ENCODE measurements at regions not wholly inside any gene's neighbourhood (a gene's known extent, or its start where the extent isn't known, plus 50 kb on each side); places are given as distances from the start of the nearest gene placed in this dataset.
A peak's percentile ranks its signal among the peaks of the same experiment; 100 is the strongest.

DNA sequence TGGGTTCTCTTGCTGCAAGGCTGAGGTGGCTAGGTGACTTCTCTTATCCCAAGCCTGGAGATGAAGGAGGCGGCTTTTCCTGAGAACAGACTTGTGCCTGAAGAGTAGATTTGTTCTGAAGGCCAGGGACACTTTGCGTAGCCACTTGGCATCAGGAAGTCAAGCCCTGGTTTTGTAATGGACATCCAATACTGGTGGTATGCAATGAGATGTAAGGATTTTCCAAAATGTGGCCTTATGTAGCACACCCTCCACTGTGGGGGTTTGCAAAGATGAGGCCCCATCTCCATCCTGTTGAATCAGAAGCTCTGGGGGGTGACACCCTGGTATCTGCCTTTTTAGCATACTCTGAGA lies 124.5 kb upstream of the IPO9 start:
- H3K9me3 Mint-ChIP-seq = peaks cover 0 to 4% of the 10 kb centered on the region in 2 donors
- no peaks in the 10 kb centered on the region for H3K36me3 Mint-ChIP-seq
- DNase-seq (ENCODE audit: low spot score in 2 of 2) (no peak), ATAC-seq (no peak)
- H3K27ac Mint-ChIP-seq = no peak overlapping the region

DNA sequence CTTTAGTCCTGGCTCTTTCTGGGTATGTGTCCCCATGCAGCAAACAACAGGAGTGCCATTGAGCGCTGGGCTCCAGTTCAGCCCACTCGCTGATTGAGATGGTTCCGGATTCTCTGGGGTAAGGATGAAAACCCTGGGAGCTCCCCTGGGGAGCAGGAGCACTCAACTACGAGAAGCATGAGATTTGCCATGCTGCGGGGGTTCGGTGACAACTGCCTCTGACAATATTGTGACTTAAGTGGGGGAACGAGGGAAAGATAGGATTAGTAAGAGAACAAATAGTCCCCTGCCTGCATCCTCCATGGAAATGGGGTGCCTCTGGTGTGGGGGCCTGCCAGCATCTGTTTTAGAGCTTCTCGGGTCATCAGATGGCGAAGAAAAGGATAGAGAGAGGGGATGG lies 123.6 kb upstream of the IPO9 start:
- ATAC-seq (no peak), DNase-seq (ENCODE audit: low spot score in 2 of 2) (no peak)
- H3K27ac Mint-ChIP-seq = no peak overlapping the region
- H3K36me3 Mint-ChIP-seq = no peaks in the 10 kb centered on the region
- H3K9me3 Mint-ChIP-seq = peaks cover 0 to 4% of the 10 kb centered on the region in 2 donors

DNA sequence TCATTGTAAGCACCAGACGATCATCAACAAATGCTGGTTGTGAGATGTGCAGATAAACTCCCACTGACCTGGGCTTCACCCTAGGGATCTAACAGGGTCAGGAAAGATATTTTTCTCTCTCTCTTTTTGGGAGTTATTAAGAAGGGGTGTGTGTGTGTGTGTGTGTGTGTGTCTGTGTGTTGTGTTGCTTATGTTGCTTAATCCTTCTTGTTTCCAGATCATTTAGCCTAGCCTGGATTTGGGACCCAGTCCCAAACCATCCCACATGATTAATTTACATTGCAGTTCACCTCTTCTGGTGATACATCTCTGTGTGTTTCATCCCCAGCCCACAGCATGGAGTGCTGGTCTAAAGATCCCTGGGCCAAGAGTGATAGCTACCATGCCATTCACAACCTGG lies 122.8 kb upstream of the IPO9 start:
- H3K9me3 Mint-ChIP-seq = peaks cover 0 to 4% of the 10 kb centered on the region in 2 donors
- no peaks in the 10 kb centered on the region for H3K36me3 Mint-ChIP-seq

DNA sequence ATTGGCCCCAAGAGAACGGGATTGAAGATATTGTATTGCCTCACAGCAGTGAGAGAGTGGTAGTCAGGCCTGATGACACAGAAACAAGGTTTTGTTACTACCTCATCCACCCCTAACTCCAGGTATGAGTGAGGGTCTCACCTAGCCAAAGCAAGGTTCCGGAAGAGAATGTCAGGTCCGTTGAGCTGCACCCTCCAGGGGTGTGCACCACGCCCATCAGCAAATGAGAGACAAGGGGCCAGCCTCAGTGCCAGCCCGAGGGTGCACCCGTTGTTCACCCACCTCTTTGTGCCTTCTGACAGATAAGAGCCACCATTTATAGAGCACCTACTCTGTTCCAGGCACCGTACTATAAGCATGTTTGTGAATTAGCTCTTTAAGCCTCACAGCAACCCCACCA lies 121.9 kb upstream of the IPO9 start:
- H3K27ac Mint-ChIP-seq = no peak overlapping the region

More for the DNA sequence above, 122.8 kb upstream of the IPO9 start:
- DNase-seq (ENCODE audit: low spot score in 2 of 2) (no peak), ATAC-seq (no peak)
- H3K27ac Mint-ChIP-seq = no peak overlapping the region

DNA sequence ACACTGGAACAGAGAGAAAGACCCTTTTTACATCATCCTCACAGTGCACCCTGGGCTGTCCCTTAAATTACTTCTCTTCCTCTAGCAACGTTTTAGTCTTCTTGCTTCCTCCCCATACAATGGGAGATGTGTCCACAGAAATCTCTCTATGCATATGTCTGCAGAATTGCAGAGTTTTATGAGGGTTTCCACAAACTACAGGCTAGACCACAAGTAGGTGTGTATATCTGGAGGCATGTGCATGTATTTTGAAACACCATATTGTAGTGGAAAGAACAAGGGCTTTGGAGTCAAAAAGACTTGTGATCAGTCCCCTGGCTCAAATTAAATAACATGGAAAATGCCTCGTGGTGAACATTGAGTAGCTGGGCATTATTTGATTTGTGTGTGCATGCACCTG lies 121.3 kb upstream of the IPO9 start:
- Mint-ChIP-seq H3K27ac (no peak overlapping the region), H3K36me3 (no peaks in the 10 kb centered on the region), H3K9me3 (no peaks in the 10 kb centered on the region)
- ATAC-seq (no peak), DNase-seq (ENCODE audit: low spot score in 2 of 2) (no peak)

More for the DNA sequence above, 121.9 kb upstream of the IPO9 start:
- no peak for ATAC-seq
- H3K9me3 Mint-ChIP-seq = peaks cover 0 to under 1% of the 10 kb centered on the region in 2 donors
- H3K36me3 Mint-ChIP-seq = no peaks in the 10 kb centered on the region
- no peak for DNase-seq (ENCODE audit: low spot score in 2 of 2)

DNA sequence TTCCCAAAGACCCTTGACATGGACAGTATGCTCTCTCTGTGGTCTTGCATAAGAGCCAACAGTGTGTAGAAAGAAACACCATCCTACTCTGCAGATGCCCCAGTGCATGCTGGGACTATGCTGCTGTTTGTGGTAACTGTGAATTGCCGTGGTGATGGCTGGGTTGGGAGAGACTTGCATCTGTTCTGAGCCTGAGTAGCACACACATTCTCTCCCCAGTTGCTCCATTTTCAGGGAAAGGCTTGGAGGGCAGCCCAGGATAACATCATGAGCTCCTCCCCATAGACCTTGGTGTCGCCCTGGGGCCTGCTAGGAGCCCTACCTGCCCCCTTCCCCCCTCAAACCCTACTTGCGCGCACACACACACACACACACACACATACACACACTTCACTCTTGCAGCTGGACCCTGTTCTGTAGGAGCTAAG lies 120.9 kb upstream of the IPO9 start:
- Mint-ChIP-seq H3K27ac (no peak overlapping the region), H3K36me3 (no peaks in the 10 kb centered on the region), H3K9me3 (no peaks in the 10 kb centered on the region)
- ATAC-seq (no peak), DNase-seq (ENCODE audit: low spot score in 2 of 2) (no peak)

DNA sequence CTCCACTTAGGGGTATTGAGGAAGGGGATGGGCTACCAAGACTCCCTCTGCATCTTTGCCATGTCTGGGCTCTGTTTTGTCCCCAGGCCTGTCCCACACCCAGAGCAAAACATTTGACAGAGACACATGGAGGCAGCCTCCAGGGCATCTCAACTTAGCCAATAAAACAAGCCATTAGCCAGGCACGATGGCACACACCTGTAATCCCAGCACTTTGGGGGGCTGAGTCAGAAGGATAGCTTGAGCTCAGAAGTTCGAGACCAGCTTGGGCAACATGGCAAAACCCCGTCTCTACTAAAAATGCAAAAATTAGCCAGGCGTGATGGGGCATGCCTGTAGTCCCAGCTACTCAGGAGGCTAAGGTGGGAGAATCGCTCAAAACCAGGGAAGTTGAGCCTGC lies 120.3 kb upstream of the IPO9 start:
- no peak for DNase-seq (ENCODE audit: low spot score in 2 of 2)
- Mint-ChIP-seq H3K9me3 (no peaks in the 10 kb centered on the region), H3K36me3 (no peaks in the 10 kb centered on the region), H3K27ac (no peak overlapping the region)
- no peak for ATAC-seq

DNA sequence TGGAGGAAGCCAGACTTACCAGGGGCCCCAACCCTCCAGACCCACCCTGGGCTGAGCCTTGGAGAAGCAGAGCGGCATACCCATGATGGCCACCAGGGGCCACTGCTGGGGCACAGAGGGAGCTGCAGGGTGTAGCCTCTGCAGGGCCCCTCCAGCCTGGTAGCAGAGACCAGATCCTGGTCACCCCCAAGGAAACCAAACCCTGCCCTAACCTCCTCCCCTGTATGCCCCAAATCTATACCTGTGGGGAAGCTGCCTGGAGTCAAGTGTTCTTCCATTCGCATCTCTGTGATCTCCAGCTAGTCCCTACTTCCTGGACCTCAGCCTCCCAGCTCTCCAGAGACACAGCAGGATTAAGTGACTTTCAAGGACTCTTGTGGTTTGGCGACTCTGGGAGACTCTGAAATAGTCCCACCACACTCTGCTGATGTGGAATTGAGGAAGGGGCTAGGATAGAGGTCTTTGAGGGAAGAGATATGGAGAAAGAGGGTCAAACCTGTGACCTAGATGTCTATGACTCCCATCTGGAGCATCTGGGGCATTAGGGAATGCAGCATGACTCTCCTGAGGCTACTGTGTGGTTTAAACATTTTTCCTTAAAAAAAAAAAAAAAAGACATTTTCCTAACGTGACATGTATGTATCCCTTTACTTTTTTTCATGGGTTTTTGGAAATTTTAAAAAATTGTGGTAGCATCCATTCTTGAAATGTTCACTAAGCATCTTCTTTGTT lies 119.2 kb upstream of the IPO9 start:
- DNase-seq (ENCODE audit: low spot score in 2 of 2) (peak in 1 of 2 donors; percentile 75), ATAC-seq (peak; percentile 85 to 90)
- no peaks in the 10 kb centered on the region for H3K36me3 Mint-ChIP-seq
- H3K9me3 Mint-ChIP-seq = no peaks in the 10 kb centered on the region
- no peak overlapping the region for H3K27ac Mint-ChIP-seq

DNA sequence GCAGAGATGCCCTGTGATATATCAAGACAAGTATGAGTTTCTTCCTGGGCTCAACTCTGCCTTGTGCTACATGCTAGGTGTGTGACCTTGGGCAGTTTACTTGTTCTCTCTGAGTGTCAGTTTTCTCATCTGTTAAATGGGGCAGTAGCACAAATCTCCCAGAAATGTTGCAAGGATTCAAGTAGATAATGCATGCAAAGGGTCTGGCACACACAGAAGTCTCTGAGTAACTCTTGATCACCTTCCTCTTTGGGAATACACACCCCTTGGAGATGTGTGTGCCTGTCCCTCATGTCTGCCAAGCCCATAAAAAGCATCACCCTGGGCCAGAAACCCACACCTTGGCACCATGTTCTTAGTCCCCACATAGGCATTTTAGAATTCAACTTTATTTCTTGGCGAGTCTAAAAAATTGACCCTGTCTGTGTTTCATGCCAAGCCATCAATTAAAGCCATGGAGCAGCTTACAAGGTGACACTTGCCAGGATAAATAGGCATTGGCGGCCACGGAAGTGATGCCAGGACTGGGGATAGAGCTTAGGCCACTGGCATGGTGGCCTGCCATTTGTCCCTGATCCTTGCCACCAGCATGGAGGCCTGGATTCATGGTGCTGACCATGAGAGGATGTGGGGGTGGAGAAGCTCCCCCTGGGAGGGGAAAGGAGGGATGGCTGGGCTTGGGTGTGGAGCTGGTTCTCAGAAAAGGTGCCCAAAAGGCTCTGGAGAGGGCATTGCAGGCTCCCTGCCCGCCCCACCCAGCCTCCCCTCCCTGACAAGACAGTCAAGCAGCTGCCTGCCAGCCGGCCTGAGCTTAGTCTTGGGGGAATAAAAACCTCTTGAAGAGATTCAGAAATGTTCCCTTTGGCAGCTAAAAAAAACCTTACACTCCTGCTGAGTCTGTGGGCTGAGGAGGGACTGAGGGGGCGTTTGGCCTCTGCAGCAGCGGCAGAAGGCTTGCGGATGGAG lies 118.0 kb upstream of the IPO9 start:
- ATAC-seq (no peak), DNase-seq (ENCODE audit: low spot score in 2 of 2) (no peak)
- no peaks in the 10 kb centered on the region for H3K36me3 Mint-ChIP-seq
- H3K27ac Mint-ChIP-seq = peak overlapping the region in 1 of 2 donors; percentile 44
- H3K9me3 Mint-ChIP-seq = no peaks in the 10 kb centered on the region

DNA sequence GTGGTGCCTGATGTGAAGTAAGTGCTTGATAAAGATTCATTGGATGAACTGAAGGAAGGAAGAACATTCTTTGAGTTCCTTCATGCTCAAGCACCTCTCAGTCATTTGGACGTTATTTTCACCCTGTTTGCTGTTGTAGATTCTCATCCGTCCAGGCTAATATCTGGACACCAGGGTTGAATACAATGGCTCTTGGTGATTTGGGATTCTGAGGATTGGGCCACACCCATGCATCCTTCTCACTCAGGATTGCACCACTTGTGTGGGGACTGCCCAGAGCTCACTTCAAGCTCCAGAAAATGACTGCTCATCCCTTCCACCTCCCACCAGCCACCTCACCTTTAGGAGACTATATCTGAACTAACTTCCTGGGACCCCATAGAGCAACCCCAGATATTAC lies 117.1 kb upstream of the IPO9 start:
- H3K27ac Mint-ChIP-seq = peak overlapping the region in 1 of 2 donors; percentile 76
- H3K36me3 Mint-ChIP-seq = no peaks in the 10 kb centered on the region

DNA sequence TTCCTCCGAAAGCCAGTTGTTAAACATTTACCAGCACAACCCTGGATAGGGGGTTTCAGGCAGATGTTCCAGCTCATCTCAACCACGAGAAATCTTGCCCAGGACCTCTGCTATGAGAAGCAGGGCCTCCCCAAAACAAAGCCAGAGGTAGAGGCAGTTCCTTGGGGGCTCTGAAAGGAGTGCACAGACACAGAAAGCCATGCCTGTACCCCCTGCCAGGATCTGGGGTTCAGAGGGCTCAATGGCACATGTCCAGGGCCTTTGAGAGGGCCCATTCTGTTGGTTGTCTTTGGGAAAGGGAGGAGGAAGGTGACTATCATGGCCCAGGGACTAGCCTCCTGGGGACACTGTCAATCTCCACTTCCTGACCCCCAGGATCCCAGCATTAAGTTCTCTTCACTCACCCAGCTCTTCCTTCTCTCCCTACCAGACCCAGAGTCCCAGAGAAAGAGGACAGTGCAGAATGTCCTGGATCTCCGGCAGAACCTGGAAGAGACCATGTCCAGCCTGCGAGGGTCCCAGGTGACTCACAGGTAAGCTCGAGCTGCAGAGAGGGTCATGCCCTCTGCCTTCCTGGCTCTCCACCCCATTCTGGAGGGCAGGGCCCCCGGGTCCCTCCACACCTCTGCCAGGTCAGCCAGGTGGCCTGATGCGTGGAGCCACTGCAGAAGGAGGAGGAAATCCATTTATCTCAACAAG lies 116.4 kb upstream of the IPO9 start:
- ATAC-seq = no peak
- H3K27ac Mint-ChIP-seq = peak overlapping the region in 1 of 2 donors; percentile 76
- no peaks in the 10 kb centered on the region for H3K9me3 Mint-ChIP-seq

More for the DNA sequence above, 117.1 kb upstream of the IPO9 start:
- no peak for ATAC-seq
- DNase-seq (ENCODE audit: low spot score in 2 of 2) = no peak
- H3K9me3 Mint-ChIP-seq = no peaks in the 10 kb centered on the region

DNA sequence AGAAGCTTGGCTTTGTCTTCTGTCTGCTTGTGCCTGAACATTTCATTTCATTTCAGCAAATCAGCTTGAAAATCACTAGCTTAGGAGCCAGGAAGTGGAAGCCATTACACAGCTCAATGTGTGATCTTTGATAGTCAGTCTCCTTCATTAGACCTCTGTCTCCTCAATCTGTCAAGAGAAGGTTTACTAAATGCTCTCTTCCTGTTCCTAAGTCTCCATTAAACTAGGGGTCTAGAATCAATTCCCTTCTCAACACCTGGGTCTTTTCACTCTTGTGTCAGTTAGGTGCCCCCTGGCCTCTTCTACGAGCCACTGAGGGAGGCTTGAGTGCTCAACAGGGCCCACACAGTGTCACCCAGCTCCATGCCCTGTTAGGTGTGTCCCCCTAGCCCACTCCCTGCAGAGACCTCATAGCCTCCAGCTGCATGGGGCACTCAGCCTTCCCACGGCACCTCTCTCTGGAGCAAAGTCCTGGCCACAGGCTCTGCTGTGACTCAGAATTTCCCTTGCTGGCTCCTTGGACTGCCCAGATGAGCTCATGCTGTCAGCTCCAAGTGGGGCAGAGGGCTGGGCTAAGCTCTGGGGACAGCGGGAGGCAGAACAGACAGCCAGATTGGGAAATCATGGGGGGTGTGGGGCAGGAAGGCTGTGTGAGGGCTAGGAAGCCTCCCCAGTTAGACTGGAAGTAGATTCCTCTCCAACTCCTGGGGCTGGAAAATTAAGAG lies 115.7 kb upstream of the IPO9 start:
- Mint-ChIP-seq H3K27ac (peak overlapping the region in 1 of 2 donors; percentile 76), H3K36me3 (no peaks in the 10 kb centered on the region), H3K9me3 (no peaks in the 10 kb centered on the region)
- DNase-seq (ENCODE audit: low spot score in 2 of 2) (no peak), ATAC-seq (no peak)

More for the DNA sequence above, 116.4 kb upstream of the IPO9 start:
- DNase-seq (ENCODE audit: low spot score in 2 of 2) = no peak
- no peaks in the 10 kb centered on the region for H3K36me3 Mint-ChIP-seq

DNA sequence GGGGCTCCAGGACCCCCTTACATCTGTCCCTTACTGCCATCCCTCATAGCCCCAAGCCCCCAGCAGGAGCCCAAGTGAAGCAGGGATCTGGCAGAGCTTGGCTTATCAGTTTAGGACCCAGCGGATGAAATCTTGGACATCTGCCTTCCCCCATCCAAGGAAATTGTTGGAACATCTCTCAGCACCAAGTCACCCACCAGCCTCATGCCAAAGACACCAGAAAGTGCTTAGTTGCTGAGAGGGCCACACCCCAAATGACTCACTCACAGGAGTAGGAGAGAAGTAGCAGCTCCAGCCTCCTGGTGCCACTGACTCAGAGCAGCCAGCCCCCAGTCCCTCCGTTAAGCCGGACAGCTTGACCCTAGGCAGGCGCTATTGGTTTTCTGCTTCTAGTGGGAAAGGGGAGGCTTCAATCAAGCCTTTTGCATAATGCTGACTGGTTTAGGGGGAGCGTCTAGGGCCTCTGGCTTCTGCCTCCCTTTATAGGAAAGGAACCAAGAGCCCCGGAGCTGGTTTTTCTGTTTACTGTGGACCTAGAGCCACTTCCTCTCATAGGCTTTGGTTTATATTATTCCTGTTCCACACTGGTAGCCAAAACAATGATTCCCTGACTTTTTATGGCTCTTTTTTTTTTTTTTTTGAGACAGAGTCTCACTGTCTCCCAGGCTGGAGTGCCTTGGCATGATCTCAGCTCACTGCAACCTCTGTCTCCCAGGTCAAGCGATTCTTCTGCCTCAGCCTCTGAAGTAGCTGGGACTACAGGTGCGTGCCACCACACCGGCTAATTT lies 114.2 kb upstream of the IPO9 start:
- no peak overlapping the region for H3K27ac Mint-ChIP-seq

DNA sequence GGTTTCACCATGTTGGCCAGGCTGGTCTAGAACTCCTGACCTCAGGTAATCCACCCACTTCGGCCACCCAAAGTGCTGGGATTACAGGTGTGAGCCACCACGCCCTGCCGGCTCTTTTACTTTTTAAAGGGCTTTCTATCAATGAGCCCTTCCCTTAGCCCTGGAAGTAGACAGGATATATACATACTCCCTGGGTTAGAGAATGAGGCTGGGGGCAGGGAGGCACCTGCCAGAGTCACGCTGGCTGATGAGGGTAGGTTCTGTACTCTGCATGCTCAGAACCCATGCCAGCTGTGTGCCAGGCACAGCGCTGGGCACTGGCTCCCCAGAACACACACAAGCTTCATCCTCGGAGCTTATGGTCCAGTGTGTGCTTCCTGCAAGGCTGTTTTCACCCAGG lies 113.6 kb upstream of the IPO9 start:
- DNase-seq (ENCODE audit: low spot score in 2 of 2) = no peak
- Mint-ChIP-seq H3K9me3 (no peaks in the 10 kb centered on the region), H3K27ac (no peak overlapping the region), H3K36me3 (no peaks in the 10 kb centered on the region)
- no peak for ATAC-seq

More for the DNA sequence above, 114.2 kb upstream of the IPO9 start:
- no peaks in the 10 kb centered on the region for H3K36me3 Mint-ChIP-seq
- DNase-seq (ENCODE audit: low spot score in 2 of 2) = no peak
- no peak for ATAC-seq
- no peaks in the 10 kb centered on the region for H3K9me3 Mint-ChIP-seq

DNA sequence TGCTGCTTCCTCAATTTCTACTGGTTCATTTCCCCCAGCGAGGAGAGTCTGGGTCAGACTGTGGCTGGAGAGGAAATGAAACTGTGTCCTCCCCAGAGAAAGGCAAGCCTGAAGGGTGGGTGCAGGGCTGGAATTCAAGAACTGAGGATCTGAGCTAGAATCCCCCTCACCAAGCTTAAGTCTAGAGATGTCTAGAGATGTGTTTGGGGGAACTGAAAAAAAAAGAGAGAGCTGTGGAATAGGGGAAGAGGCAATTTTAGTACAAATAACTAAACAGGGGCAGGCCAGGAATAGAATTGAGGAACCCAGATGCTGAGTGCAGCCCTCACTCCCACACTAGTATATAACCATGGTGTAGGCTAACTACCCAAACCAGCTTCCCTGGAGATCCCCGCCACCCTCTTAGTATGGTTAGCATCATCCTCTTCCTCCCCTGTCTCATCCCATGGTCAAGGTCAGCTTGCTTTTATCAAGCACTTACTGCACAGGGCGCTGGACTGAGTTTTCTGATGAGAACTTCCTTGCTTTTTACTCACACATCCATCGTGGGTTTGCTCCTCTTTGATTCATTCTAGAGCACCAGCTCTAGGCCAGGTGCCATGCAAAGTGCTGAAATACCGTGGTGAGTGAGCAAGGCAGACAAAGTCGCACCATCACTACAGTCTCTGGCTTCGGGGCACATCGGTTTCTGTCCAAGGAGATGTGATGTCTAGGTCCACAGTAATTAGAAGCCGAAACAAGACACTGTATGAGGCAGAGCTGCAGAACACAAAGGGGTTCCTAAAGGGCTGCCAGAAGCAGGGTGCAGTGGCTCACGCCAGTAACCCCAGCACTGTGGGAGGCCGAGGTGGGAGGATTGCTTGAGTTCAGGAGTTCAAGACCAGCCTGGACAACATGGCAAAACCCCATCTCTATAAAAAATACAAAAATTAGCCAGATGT lies 112.9 kb upstream of the IPO9 start:
- DNase-seq (ENCODE audit: low spot score in 2 of 2) (no peak), ATAC-seq (no peak)
- H3K36me3 Mint-ChIP-seq = no peaks in the 10 kb centered on the region
- no peaks in the 10 kb centered on the region for H3K9me3 Mint-ChIP-seq
- peak overlapping the region in 1 of 2 donors; percentile 68 for H3K27ac Mint-ChIP-seq

All from activated naive CD4-positive, alpha-beta T cell treated with anti-CD3 and anti-CD28 coated beads, Interleukin-2, amount 50 U/mL, for 72 hours (primary cell).